H1 (cell line): ENCODE measurements at regions not wholly inside any gene's neighbourhood (a gene's known extent, or its start where the extent isn't known, plus 50 kb on each side); places are given as distances from the start of the nearest gene placed in this dataset.
A peak's percentile ranks its signal among the peaks of the same experiment; 100 is the strongest.

Experiments
- CTCF ChIA-PET: fragments of 300-600 bp; sonication (Branson Sonifier 250); formaldehyde crosslinking; loops from one replicate; lab custom pipeline; 2021; ENCODE audit not compliant: partially characterized antibody; lab: Charles Lee
- POLR2A ChIA-PET: fragments of 300-600 bp; sonication (Branson Sonifier 250); formaldehyde crosslinking; loops from one replicate; lab custom pipeline; 2021; ENCODE audit warnings: inconsistent platforms; ENCODE audit not compliant: partially characterized antibody; lab: Charles Lee
- DNase-seq, 2 experiments: peaks; one replicate each; pipeline versions ENCODE4 v3.0.0 to v3.0.0-alpha.2; 2010 to 2022; ENCODE audit warnings: low spot score in 2 of 2, low read depth in 1 of 2, mixed read lengths in 1 of 2
- FAIRE-seq: peaks from 2 replicates; lab custom pipeline; 2011; peaks lifted over from hg19 to GRCh38; lab: Jason Lieb, UNC
- H2AFZ ChIP-seq: 2 replicates; pipeline ENCODE4 v1.8.1; 2012; ENCODE audit warnings: low read length, inconsistent platforms
- H2AK5ac ChIP-seq: 2 replicates; pipeline ENCODE4 v1.6.1; 2013; ENCODE audit warnings: low read depth, low read length
- H2BK120ac ChIP-seq: replicated peaks from 2 replicates; pipeline ENCODE3; 2013; ENCODE audit warnings: low read depth, low read length, inconsistent platforms
- H2BK12ac ChIP-seq: 2 replicates; pipeline ENCODE4 v1.6.1; 2013; ENCODE audit warnings: low read depth, low read length
- H2BK15ac ChIP-seq: 2 replicates; pipeline ENCODE4 v1.6.1; 2013; ENCODE audit warnings: low read length
- H2BK20ac ChIP-seq: 2 replicates; pipeline ENCODE4 v1.6.1; 2013; ENCODE audit warnings: low read length
- H2BK5ac ChIP-seq: 2 replicates; pipeline ENCODE4 v1.6.1; 2013; ENCODE audit warnings: low read depth, low read length
- H3K14ac ChIP-seq: 2 replicates; pipeline ENCODE4 v1.6.1; 2013; ENCODE audit warnings: inconsistent platforms; ENCODE audit not compliant: insufficient read length
- H3K18ac ChIP-seq: 2 replicates; pipeline ENCODE4 v1.6.1; 2013; ENCODE audit warnings: low read length; ENCODE audit errors: extremely low read depth
- H3K23ac ChIP-seq: 2 replicates; pipeline ENCODE4 v1.6.1; 2013; ENCODE audit warnings: inconsistent platforms; ENCODE audit not compliant: insufficient read length
- H3K23me2 ChIP-seq: 2 replicates; pipeline ENCODE4 v1.6.1; 2013; ENCODE audit warnings: low read depth, low read length
- H3K27ac ChIP-seq: 2 replicates; pipeline ENCODE4 v1.6.1; 2011; ENCODE audit warnings: low read depth, low read length, inconsistent platforms
- H3K27me3 ChIP-seq, 4 experiments: replicated peaks in 1 of 4; 1 replicate in 1 of 4; 2 replicates in 3 of 4; pipeline versions ENCODE4 v1.6.1 to v1.8.1; 2011 to 2013; ENCODE audit warnings: low read length in 3 of 4, mild to moderate bottlenecking in 3 of 4, inconsistent platforms in 2 of 4, mixed read lengths in 2 of 4, moderate library complexity in 1 of 4; ENCODE audit not compliant: control insufficient read depth in 3 of 4, insufficient read depth in 3 of 4; ENCODE audit errors: extremely low read depth in 1 of 4
- H3K36me3 ChIP-seq, 4 experiments: 2 replicates each; pipeline versions ENCODE4 v1.6.1 to v1.8.1; 2011 to 2013; ENCODE audit warnings: mild to moderate bottlenecking in 4 of 4, low read length in 3 of 4, moderate library complexity in 2 of 4, control low read depth in 1 of 4, inconsistent platforms in 1 of 4; ENCODE audit not compliant: insufficient read depth in 4 of 4, control insufficient read depth in 2 of 4
- H3K4ac ChIP-seq: replicated peaks from 2 replicates; pipeline ENCODE3; 2013; ENCODE audit warnings: low read length, low read depth, mixed read lengths, inconsistent platforms; ENCODE audit not compliant: insufficient read length
- H3K4me1 ChIP-seq, 4 experiments: replicated peaks in 1 of 4; 1 replicate in 1 of 4; 2 replicates in 3 of 4; pipeline versions ENCODE4 v1.6.1 to v1.8.1; 2011 to 2013; ENCODE audit warnings: low read length in 3 of 4, inconsistent platforms in 2 of 4, mixed read lengths in 1 of 4; ENCODE audit not compliant: insufficient read depth in 4 of 4, control insufficient read depth in 3 of 4
- H3K4me2 ChIP-seq, 2 experiments: 2 replicates each; pipeline versions ENCODE4 v1.6.1 to v1.8.1; 2011 to 2013; ENCODE audit warnings: low read depth in 2 of 2, low read length in 2 of 2, control low read depth in 1 of 2, inconsistent platforms in 1 of 2, mild to moderate bottlenecking in 1 of 2; ENCODE audit not compliant: insufficient read depth in 1 of 2
- H3K4me3 ChIP-seq, 4 experiments: fragments of 200-600, 300-600 bp in 1 of 4; sonication (generic), shearing (Covaris generic), sonication (Bioruptor Twin) in 1 of 4; 2 replicates each; pipeline versions ENCODE4 v1.5.1 to v1.8.1; 2011 to 2016; ENCODE audit warnings: low read length in 4 of 4, low read depth in 3 of 4, control low read depth in 2 of 4, inconsistent platforms in 2 of 4, mild to moderate bottlenecking in 2 of 4, mixed read lengths in 1 of 4, moderate library complexity in 1 of 4; ENCODE audit not compliant: insufficient read depth in 2 of 4; ENCODE audit errors: extremely low read depth in 1 of 4
- H3K56ac ChIP-seq: replicated peaks from 2 replicates; pipeline ENCODE3; 2013; ENCODE audit warnings: low read depth, mild to moderate bottlenecking, mixed read lengths, low read length, inconsistent platforms; ENCODE audit not compliant: insufficient read length
- H3K79me1 ChIP-seq: 2 replicates; pipeline ENCODE4 v1.6.1; 2013; ENCODE audit warnings: low read depth, low read length, control low read depth
- H3K79me2 ChIP-seq, 2 experiments: 2 replicates each; pipeline versions ENCODE4 v1.6.1 to v1.8.1; 2012 to 2013; ENCODE audit warnings: low read length in 2 of 2, mild to moderate bottlenecking in 2 of 2, inconsistent platforms in 1 of 2; ENCODE audit not compliant: insufficient read depth in 2 of 2, control insufficient read depth in 1 of 2
- H3K9ac ChIP-seq, 4 experiments: replicated peaks in 1 of 4; 1 replicate in 1 of 4; 2 replicates in 3 of 4; pipeline versions ENCODE4 v1.6.1 to v1.8.1; 2011 to 2013; ENCODE audit warnings: low read depth in 3 of 4, low read length in 3 of 4, control low read depth in 2 of 4, mild to moderate bottlenecking in 2 of 4, moderate library complexity in 2 of 4, inconsistent platforms in 1 of 4; ENCODE audit errors: extremely low read depth in 1 of 4
- H3K9me3 ChIP-seq, 2 experiments: 2 replicates each; pipeline versions ENCODE4 v1.6.1 to v1.8.1; 2012 to 2013; ENCODE audit warnings: mild to moderate bottlenecking in 2 of 2, moderate library complexity in 2 of 2, control low read depth in 1 of 2, inconsistent platforms in 1 of 2, low read depth in 1 of 2, low read length in 1 of 2, mixed read lengths in 1 of 2; ENCODE audit not compliant: insufficient read depth in 2 of 2
- H4K20me1 ChIP-seq, 2 experiments: replicated peaks in 1 of 2; 2 replicates each; pipeline versions ENCODE3 to v1.8.1; 2011 to 2013; ENCODE audit warnings: inconsistent platforms in 2 of 2, low read length in 2 of 2, mild to moderate bottlenecking in 1 of 2; ENCODE audit not compliant: insufficient read depth in 2 of 2, control insufficient read depth in 1 of 2
- H4K5ac ChIP-seq: 2 replicates; pipeline ENCODE4 v1.6.1; 2013; ENCODE audit warnings: low read length, low read depth, mixed read lengths, inconsistent platforms; ENCODE audit not compliant: insufficient read length
- H4K8ac ChIP-seq: 2 replicates; pipeline ENCODE4 v1.8.0; 2013; ENCODE audit warnings: mild to moderate bottlenecking, moderate library complexity, low read length, inconsistent platforms; ENCODE audit not compliant: insufficient read depth; ENCODE audit errors: extremely low read depth
- H4K91ac ChIP-seq: replicated peaks from 2 replicates; pipeline ENCODE3; 2013; ENCODE audit warnings: low read length, mixed read lengths, inconsistent platforms; ENCODE audit not compliant: insufficient read length
- BRCA1 ChIP-seq: IDR thresholded peaks from 2 replicates; pipeline ENCODE4 v1.6.1; 2012; ENCODE audit warnings: low read depth, low read length, improper control_type of control experiment
- EP300 ChIP-seq, 2 experiments: IDR thresholded peaks; 1 replicate in 1 of 2; 2 replicates in 1 of 2; pipeline ENCODE4 v1.6.1; 2011 to 2012; ENCODE audit warnings: low read depth in 2 of 2, low read length in 2 of 2, mild to moderate bottlenecking in 2 of 2, borderline replicate concordance in 1 of 2, inconsistent platforms in 1 of 2, moderate library complexity in 1 of 2
- HDAC6 ChIP-seq: IDR thresholded peaks from one replicate; pipeline ENCODE4 v1.7.1; 2012; ENCODE audit warnings: low read depth, mild to moderate bottlenecking, inconsistent platforms, low read length, moderate library complexity
- SAP30 ChIP-seq: fragments of 300-600 bp; sonication (generic); IDR thresholded peaks from 2 replicates; pipeline ENCODE4 v1.7.1; 2012; ENCODE audit warnings: low read length, moderate library complexity, mild to moderate bottlenecking, inconsistent platforms; ENCODE audit not compliant: insufficient read depth, insufficient replicate concordance
- SIN3A ChIP-seq, 2 experiments: IDR thresholded peaks in 1 of 2; conservative IDR thresholded peaks in 1 of 2; 2 replicates each; pipeline ENCODE4 v1.6.1; 2011 to 2012; ENCODE audit warnings: low read length in 2 of 2, improper control_type of control experiment in 1 of 2, low read depth in 1 of 2, mild to moderate bottlenecking in 1 of 2
- SP1 ChIP-seq: IDR thresholded peaks from 2 replicates; pipeline ENCODE4 v1.6.1; 2011; ENCODE audit warnings: low read depth, low read length
- TAF1 ChIP-seq: IDR thresholded peaks from 2 replicates; pipeline ENCODE4 v1.6.1; 2011; ENCODE audit warnings: mild to moderate bottlenecking, low read depth, low read length
- TAF7 ChIP-seq: optimal IDR thresholded peaks from 2 replicates; pipeline ENCODE3; 2011; ENCODE audit warnings: low read depth, mild to moderate bottlenecking, inconsistent platforms, low read length, moderate library complexity, borderline replicate concordance
- TEAD4 ChIP-seq: IDR thresholded peaks from 2 replicates; pipeline ENCODE4 v1.6.1; 2012; ENCODE audit warnings: low read depth, low read length, inconsistent platforms, mixed read lengths
- WGBS, 2 experiments: shearing (Covaris generic) in 1 of 2; methylation state at CpG; one replicate each; pipeline versions ENCODE4 v1.1.6 to v1.1.7; 2013 to 2015; ENCODE audit warnings: low lambda C conversion rate in 2 of 2, mixed read lengths in 2 of 2, inconsistent platforms in 1 of 2, low coverage in 1 of 2, missing lambda C conversion rate in 1 of 2; ENCODE audit not compliant: insufficient replicate concordance in 2 of 2, insufficient coverage in 1 of 2, insufficient read length in 1 of 2; ENCODE audit errors: extremely low coverage in 1 of 2, missing lambda C conversion rate in 1 of 2; 5-methylcytosine and 5-hydroxymethylcytosine counted together

- Histone ChIP-seq H3K14ac (no peak overlapping the region), H2AK5ac (no peak overlapping the region), H3K4ac (peak overlapping the region; percentile 85), H2AFZ (no peak overlapping the region), H3K23ac (no peak overlapping the region), H3K79me2 (no peaks in the 10 kb centered on the region), H3K4me3 (no peak overlapping the region), H2BK20ac (no peak overlapping the region; the same call in 1 of the 2 replicates), H4K91ac (peak overlapping the region; percentile 96), H4K5ac (no peak overlapping the region), H2BK120ac (peak overlapping the region; percentile 95), H3K23me2 (no peaks in the 10 kb centered on the region), H3K9ac (no peak overlapping the region), H3K27ac (no peak overlapping the region), H2BK5ac (no peak overlapping the region; the same call in 1 of the 2 replicates), H3K36me3 (no peaks in the 10 kb centered on the region), H3K4me1 (peaks cover 0 to 9% (median 9%) of the 10 kb centered on the region in 4 experiments; a peak in 4 of 7 replicates), H3K79me1 (no peaks in the 10 kb centered on the region), H4K8ac (no peak overlapping the region), H3K27me3 (no peaks in the 10 kb centered on the region), H3K18ac (no peak overlapping the region), H2BK12ac (no peak overlapping the region), H4K20me1 (no peaks in the 10 kb centered on the region), H3K4me2 (no peak overlapping the region), H3K9me3 (no peaks in the 10 kb centered on the region), H3K56ac (no peak overlapping the region), H2BK15ac (no peak overlapping the region)
- ChIA-PET POLR2A (no interaction called here), CTCF (no interaction called here)
- no peak for DNase-seq
- TF ChIP-seq SAP30 = no peak
- no peak for TF ChIP-seq EP300 (IDR thresholded peaks at IDR 0.05; ENCODE audit: borderline replicate concordance in 1 of 2, low read depth in 2 of 2, low read length in 2 of 2)
- TF ChIP-seq TEAD4 = no peak
- TF ChIP-seq SP1 = no peak
- TF ChIP-seq TAF1 = no peak
- no peak for TF ChIP-seq SIN3A (conservative IDR thresholded peaks at IDR 0.05 in 1 of 2, IDR thresholded peaks at IDR 0.05 in 1 of 2; ENCODE audit: low read depth in 1 of 2, low read length in 2 of 2)
- no peak for TF ChIP-seq TAF7
- no peak for TF ChIP-seq HDAC6
- TF ChIP-seq BRCA1 = no peak
- no peak for FAIRE-seq
- 87% methylated on average over 3 of the region's 3 CpGs; no CpG with 5 or more reads in 1 of the 2 experiments for WGBS, 2 experiments
These were observed 584.2 kb upstream of the MBL2 start for GRCh38 chr10:53356616-53357349.
